ENCODE measurements at regions not wholly inside any gene's neighbourhood (a gene's known extent, or its start where the extent isn't known, plus 50 kb on each side); places are given as distances from the start of the nearest gene placed in this dataset.

DNA sequence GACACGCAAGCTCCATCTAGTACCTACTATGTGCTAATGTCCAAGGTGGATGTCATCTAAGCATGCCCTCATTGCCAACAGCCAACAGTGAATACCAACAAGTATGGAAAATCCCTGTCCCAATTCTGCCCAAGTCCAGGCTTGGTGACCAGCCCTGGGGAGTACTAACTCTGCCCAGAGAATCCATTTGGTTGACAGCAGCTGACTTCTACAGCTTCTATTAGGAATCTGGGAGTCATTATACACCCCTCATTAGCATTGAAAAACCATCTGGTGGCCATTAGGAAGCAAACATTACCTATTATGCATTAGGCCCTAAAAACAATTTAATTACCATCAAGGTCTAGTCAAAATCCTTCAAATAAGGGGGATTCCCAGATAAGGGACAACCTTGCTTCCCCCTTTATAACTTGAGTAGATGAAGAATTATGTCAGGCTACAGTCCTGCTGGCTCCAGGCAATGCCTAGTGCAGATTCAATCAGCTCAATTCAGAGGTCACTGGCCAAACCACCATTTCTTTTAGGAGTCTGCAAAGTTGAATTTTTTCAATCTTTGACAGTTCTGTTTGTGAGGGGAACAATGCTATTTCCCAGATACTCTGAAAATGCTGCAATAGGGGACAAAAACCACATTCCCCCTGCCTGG is 228.0 kb upstream of the LDB2 start:
- TF ChIP-seq CEBPB (IDR thresholded peaks at IDR 0.05) (no peak), TCF12 (IDR thresholded peaks at IDR 0.05; ENCODE audit: low read depth) (no peak), EGR1 (IDR thresholded peaks at IDR 0.05) (no peak), EP300 (IDR thresholded peaks at IDR 0.05; ENCODE audit: borderline replicate concordance) (no peak), CREB1 (IDR thresholded peaks at IDR 0.05; ENCODE audit: low read depth) (no peak), YY1 (IDR thresholded peaks at IDR 0.05; ENCODE audit: low read depth) (no peak), TEAD4 (IDR thresholded peaks at IDR 0.05) (no peak), RAD21 (IDR thresholded peaks at IDR 0.05; ENCODE audit: low read depth) (no peak), FOXM1 (IDR thresholded peaks at IDR 0.05; ENCODE audit: borderline replicate concordance, low read depth) (no peak), TAF1 (IDR thresholded peaks at IDR 0.05; ENCODE audit: low read depth) (no peak)
- TF ChIP-seq, protein P1, sequence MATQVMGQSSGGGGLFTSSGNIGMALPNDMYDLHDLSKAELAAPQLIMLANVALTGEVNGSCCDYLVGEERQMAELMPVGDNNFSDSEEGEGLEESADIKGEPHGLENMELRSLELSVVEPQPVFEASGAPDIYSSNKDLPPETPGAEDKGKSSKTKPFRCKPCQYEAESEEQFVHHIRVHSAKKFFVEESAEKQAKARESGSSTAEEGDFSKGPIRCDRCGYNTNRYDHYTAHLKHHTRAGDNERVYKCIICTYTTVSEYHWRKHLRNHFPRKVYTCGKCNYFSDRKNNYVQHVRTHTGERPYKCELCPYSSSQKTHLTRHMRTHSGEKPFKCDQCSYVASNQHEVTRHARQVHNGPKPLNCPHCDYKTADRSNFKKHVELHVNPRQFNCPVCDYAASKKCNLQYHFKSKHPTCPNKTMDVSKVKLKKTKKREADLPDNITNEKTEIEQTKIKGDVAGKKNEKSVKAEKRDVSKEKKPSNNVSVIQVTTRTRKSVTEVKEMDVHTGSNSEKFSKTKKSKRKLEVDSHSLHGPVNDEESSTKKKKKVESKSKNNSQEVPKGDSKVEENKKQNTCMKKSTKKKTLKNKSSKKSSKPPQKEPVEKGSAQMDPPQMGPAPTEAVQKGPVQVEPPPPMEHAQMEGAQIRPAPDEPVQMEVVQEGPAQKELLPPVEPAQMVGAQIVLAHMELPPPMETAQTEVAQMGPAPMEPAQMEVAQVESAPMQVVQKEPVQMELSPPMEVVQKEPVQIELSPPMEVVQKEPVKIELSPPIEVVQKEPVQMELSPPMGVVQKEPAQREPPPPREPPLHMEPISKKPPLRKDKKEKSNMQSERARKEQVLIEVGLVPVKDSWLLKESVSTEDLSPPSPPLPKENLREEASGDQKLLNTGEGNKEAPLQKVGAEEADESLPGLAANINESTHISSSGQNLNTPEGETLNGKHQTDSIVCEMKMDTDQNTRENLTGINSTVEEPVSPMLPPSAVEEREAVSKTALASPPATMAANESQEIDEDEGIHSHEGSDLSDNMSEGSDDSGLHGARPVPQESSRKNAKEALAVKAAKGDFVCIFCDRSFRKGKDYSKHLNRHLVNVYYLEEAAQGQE (IDR thresholded peaks at IDR 0.05; ENCODE audit: low read depth), result no peak
- TF ChIP-seq, protein P2, sequence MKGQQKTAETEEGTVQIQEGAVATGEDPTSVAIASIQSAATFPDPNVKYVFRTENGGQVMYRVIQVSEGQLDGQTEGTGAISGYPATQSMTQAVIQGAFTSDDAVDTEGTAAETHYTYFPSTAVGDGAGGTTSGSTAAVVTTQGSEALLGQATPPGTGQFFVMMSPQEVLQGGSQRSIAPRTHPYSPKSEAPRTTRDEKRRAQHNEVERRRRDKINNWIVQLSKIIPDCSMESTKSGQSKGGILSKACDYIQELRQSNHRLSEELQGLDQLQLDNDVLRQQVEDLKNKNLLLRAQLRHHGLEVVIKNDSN (IDR thresholded peaks at IDR 0.05), result no peak
- TF ChIP-seq, protein P3, sequence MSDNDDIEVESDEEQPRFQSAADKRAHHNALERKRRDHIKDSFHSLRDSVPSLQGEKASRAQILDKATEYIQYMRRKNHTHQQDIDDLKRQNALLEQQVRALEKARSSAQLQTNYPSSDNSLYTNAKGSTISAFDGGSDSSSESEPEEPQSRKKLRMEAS (IDR thresholded peaks at IDR 0.05), result no peak

DNA sequence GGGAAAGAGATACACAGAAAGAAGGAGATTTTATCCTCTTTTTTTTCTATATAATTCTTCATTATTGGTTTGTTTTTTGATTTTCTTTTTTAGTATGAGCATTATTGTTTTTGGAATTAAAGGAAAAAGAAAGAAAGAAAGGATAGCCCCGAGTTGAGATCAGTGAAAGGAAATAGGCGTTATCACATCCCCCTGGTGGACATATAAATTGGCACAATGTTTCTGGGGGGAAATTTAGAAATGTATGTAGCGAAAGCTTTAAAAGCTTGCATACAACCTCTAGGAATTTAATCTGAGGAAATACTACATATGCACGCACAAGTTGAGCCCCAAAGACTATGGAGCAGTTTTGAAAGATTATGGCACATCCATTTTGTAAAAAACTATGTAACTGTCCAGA is 226.3 kb upstream of the LDB2 start:
- TF ChIP-seq EGR1 (IDR thresholded peaks at IDR 0.05) (no peak), CEBPB (IDR thresholded peaks at IDR 0.05) (no peak), TCF12 (IDR thresholded peaks at IDR 0.05; ENCODE audit: low read depth) (no peak), CREB1 (IDR thresholded peaks at IDR 0.05; ENCODE audit: low read depth) (no peak)
- TF ChIP-seq, protein P2 (IDR thresholded peaks at IDR 0.05), result no peak

DNA sequence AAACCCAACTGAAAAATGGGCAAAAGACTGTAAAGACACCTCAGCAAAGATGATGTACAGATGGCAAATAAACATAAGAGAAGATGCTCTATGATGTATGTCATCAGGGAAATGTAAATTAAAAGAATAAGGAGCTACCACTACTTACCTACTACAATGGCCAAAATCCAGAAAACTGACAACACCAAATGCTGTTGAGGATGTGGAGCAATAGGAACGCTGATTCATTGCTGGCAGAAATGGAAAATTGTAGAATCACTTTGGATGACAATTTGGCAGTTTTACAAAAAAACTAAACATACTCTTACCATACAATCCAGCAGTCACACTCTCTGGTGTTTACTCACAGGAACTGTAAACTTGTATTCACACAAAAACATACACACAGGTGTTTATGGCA is 222.3 kb upstream of the LDB2 start:
- TF ChIP-seq CEBPB (IDR thresholded peaks at IDR 0.05) (no peak), ZBTB7A (IDR thresholded peaks at IDR 0.05; ENCODE audit: low read depth) (no peak), EP300 (IDR thresholded peaks at IDR 0.05; ENCODE audit: borderline replicate concordance) (no peak), TAF1 (IDR thresholded peaks at IDR 0.05; ENCODE audit: low read depth) (no peak), RAD21 (IDR thresholded peaks at IDR 0.05; ENCODE audit: low read depth) (no peak), EGR1 (IDR thresholded peaks at IDR 0.05) (no peak), TCF12 (IDR thresholded peaks at IDR 0.05; ENCODE audit: low read depth) (no peak), FOXM1 (IDR thresholded peaks at IDR 0.05; ENCODE audit: borderline replicate concordance, low read depth) (no peak), CREB1 (IDR thresholded peaks at IDR 0.05; ENCODE audit: low read depth) (no peak), NFIC (IDR thresholded peaks at IDR 0.05) (no peak), YY1 (IDR thresholded peaks at IDR 0.05; ENCODE audit: low read depth) (no peak), TEAD4 (IDR thresholded peaks at IDR 0.05) (no peak)
- TF ChIP-seq, protein P3 (IDR thresholded peaks at IDR 0.05), result no peak
- TF ChIP-seq, protein P1 (IDR thresholded peaks at IDR 0.05; ENCODE audit: low read depth), result no peak
- TF ChIP-seq, protein P2 (IDR thresholded peaks at IDR 0.05), result no peak

DNA sequence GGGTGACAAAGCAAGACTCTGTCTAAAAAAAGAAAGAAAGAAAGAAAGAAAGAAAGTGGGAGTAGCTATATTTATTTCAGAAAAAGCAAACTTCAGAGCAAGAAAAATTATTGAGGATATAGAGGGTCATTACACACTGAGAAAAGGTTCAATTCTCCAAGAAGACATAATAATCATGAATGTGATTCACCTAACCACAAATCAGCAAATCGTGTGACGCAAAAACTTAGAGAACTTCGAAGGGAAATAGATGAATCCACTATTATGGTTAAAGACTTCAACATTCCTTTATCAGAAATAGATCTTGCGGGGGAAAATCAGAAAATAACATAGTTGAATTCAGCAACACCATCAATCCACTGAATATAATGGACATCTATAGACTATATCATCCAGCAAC is 219.3 kb upstream of the LDB2 start:
- TF ChIP-seq YY1 (IDR thresholded peaks at IDR 0.05; ENCODE audit: low read depth), result no peak
- TF ChIP-seq EP300 (IDR thresholded peaks at IDR 0.05; ENCODE audit: borderline replicate concordance), result no peak
- no peak for TF ChIP-seq CREB1 (IDR thresholded peaks at IDR 0.05; ENCODE audit: low read depth)
- TF ChIP-seq EGR1 (IDR thresholded peaks at IDR 0.05), result no peak
- no peak for TF ChIP-seq TAF1 (IDR thresholded peaks at IDR 0.05; ENCODE audit: low read depth)
- TF ChIP-seq TEAD4 (IDR thresholded peaks at IDR 0.05), result no peak
- TF ChIP-seq, protein P1 (IDR thresholded peaks at IDR 0.05; ENCODE audit: low read depth), result no peak
- TF ChIP-seq CEBPB (IDR thresholded peaks at IDR 0.05), result no peak
- TF ChIP-seq, protein P3 (IDR thresholded peaks at IDR 0.05), result no peak
- no peak for TF ChIP-seq ZBTB7A (IDR thresholded peaks at IDR 0.05; ENCODE audit: low read depth)
- TF ChIP-seq TCF12 (IDR thresholded peaks at IDR 0.05; ENCODE audit: low read depth), result no peak
- no peak for TF ChIP-seq RAD21 (IDR thresholded peaks at IDR 0.05; ENCODE audit: low read depth)
- TF ChIP-seq, protein P2 (IDR thresholded peaks at IDR 0.05), result no peak
- no peak for TF ChIP-seq NFIC (IDR thresholded peaks at IDR 0.05)
- no peak for TF ChIP-seq FOXM1 (IDR thresholded peaks at IDR 0.05; ENCODE audit: borderline replicate concordance, low read depth)

Measured in Ishikawa (cell line).